ENCODE measurements at regions not wholly inside any gene's neighbourhood (a gene's known extent, or its start where the extent isn't known, plus 50 kb on each side); places are given as distances from the start of the nearest gene placed in this dataset.

DNA sequence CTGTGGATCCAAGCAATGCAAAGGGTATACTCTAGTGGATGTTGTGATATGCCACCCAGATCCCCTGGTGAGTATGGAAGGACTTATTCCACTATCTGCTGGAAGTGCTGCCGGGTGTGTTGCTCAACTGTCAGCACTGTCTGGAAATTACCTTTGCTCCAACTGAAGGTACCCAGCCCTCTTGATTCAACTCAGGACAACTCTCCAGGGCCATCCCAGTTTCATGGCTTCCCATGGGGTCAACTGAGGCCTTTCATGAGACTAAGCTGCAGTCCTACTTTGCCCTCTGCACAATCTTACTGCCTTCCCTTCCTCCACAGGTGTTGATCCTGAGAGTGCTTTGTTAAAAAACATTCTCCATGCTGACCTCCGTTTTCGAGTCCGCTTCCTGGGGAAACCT lies 99.8 kb downstream of the SPRY1 start:
- TF ChIP-seq, protein P1, sequence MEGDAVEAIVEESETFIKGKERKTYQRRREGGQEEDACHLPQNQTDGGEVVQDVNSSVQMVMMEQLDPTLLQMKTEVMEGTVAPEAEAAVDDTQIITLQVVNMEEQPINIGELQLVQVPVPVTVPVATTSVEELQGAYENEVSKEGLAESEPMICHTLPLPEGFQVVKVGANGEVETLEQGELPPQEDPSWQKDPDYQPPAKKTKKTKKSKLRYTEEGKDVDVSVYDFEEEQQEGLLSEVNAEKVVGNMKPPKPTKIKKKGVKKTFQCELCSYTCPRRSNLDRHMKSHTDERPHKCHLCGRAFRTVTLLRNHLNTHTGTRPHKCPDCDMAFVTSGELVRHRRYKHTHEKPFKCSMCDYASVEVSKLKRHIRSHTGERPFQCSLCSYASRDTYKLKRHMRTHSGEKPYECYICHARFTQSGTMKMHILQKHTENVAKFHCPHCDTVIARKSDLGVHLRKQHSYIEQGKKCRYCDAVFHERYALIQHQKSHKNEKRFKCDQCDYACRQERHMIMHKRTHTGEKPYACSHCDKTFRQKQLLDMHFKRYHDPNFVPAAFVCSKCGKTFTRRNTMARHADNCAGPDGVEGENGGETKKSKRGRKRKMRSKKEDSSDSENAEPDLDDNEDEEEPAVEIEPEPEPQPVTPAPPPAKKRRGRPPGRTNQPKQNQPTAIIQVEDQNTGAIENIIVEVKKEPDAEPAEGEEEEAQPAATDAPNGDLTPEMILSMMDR (IDR thresholded peaks at IDR 0.05): no peak
- TF ChIP-seq RFX5 (IDR thresholded peaks at IDR 0.05; ENCODE audit: low read length) (no peak), FOXM1 (IDR thresholded peaks at IDR 0.05; ENCODE audit: low read depth) (no peak), TAF1 (IDR thresholded peaks at IDR 0.05; ENCODE audit: borderline replicate concordance, low read depth, low read length) (no peak), RAD21 (IDR thresholded peaks at IDR 0.05; ENCODE audit: low read length) (no peak), NFIC (IDR thresholded peaks at IDR 0.05; ENCODE audit: borderline replicate concordance) (no peak), GABPA (IDR thresholded peaks at IDR 0.05; ENCODE audit: low read depth) (no peak), EZH2phosphoT487 (IDR thresholded peaks at IDR 0.05; ENCODE audit: borderline replicate concordance, low read depth) (no peak), RCOR1 (IDR thresholded peaks at IDR 0.05; ENCODE audit: low read length) (no peak), POLR2AphosphoS5 (IDR thresholded peaks at IDR 0.05; ENCODE audit: low read depth, low read length) (no peak)
- TF ChIP-seq, protein P2, sequence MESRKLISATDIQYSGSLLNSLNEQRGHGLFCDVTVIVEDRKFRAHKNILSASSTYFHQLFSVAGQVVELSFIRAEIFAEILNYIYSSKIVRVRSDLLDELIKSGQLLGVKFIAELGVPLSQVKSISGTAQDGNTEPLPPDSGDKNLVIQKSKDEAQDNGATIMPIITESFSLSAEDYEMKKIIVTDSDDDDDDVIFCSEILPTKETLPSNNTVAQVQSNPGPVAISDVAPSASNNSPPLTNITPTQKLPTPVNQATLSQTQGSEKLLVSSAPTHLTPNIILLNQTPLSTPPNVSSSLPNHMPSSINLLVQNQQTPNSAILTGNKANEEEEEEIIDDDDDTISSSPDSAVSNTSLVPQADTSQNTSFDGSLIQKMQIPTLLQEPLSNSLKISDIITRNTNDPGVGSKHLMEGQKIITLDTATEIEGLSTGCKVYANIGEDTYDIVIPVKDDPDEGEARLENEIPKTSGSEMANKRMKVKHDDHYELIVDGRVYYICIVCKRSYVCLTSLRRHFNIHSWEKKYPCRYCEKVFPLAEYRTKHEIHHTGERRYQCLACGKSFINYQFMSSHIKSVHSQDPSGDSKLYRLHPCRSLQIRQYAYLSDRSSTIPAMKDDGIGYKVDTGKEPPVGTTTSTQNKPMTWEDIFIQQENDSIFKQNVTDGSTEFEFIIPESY (IDR thresholded peaks at IDR 0.05; ENCODE audit: borderline replicate concordance, low read depth): no peak

Data from SK-N-SH (cell line).